ENCODE measurements at regions not wholly inside any gene's neighbourhood (a gene's known extent, or its start where the extent isn't known, plus 50 kb on each side); places are given as distances from the start of the nearest gene placed in this dataset. TPM values are rescaled to one million over a fixed set of nuclear protein-coding genes. Genes with fewer than 3 reads are reported as not detected.

GRCh38 chr4:57163530-57164459 is 53.6 kb upstream of the IGFBP7 start:
- H3K27ac ChIP-seq, result peak overlapping the region; percentile 79

GRCh38 chr4:57162499-57163019 is 52.4 kb upstream of the IGFBP7 start:
- intact Hi-C loops (cut with DNase I), result no loop called here
- H3K9me3 ChIP-seq, result no peaks in the 10 kb centered on the region
- TF ChIP-seq CTCF (IDR thresholded peaks at IDR 0.05) (no peak), POLR2A (IDR thresholded peaks at IDR 0.05) (no peak), POLR2AphosphoS5 (IDR thresholded peaks at IDR 0.05; ENCODE audit: insufficient read depth in 1 of 2, low read depth in 1 of 2) (no peak)
- H3K4me3 ChIP-seq, result no peak overlapping the region
- DNase-seq (ENCODE audit: extremely low spot score in 2 of 2), result no peak
- H3K36me3 ChIP-seq, result no peaks in the 10 kb centered on the region
- peaks cover 8% of the 10 kb centered on the region for H3K4me1 ChIP-seq
- H3K27me3 ChIP-seq, result no peaks in the 10 kb centered on the region
- H3K27ac ChIP-seq, result no peak overlapping the region

More at GRCh38 chr4:57163530-57164459, 53.6 kb upstream of the IGFBP7 start:
- Histone ChIP-seq H3K9me3 (no peaks in the 10 kb centered on the region), H3K36me3 (no peaks in the 10 kb centered on the region), H3K4me1 (peaks cover 8% of the 10 kb centered on the region), H3K27me3 (no peaks in the 10 kb centered on the region), H3K4me3 (peak overlapping the region; percentile 47 to 71)
- intact Hi-C loops (cut with DNase I), result no loop called here
- TF ChIP-seq CTCF (IDR thresholded peaks at IDR 0.05), result peak; percentile 90 to 92 (median 91)
- no peak for TF ChIP-seq POLR2A (IDR thresholded peaks at IDR 0.05)
- TF ChIP-seq POLR2AphosphoS5 (IDR thresholded peaks at IDR 0.05; ENCODE audit: insufficient read depth in 1 of 2, low read depth in 1 of 2), result peak in 1 of 2 donors; percentile 57
- DNase-seq (ENCODE audit: extremely low spot score in 2 of 2), result peak in 1 of 2 donors; percentile 84

Small RNA genes lying in the stretch of these regions (small RNA-seq; reads per million reads assigned to genes)
- not detected for gene SRIP1
